Cerebellar cortex (tissue), 1 donor: ENCODE measurements at regions not wholly inside any gene's neighbourhood (a gene's known extent, or its start where the extent isn't known, plus 50 kb on each side); places are given as distances from the start of the nearest gene placed in this dataset.

Source experiments
- DNase-seq: peaks from one replicate; pipeline ENCODE4 v3.0.0-alpha.2; 2015; ENCODE audit warnings: low spot score

- DNase-seq, result no peak
Measured at GRCh38 chr2:4370422-4371090, 667.2 kb downstream of the DCDC2C start.

- DNase-seq, result no peak
Measured at GRCh38 chr2:4381049-4381448, 677.7 kb downstream of the DCDC2C start.

GRCh38 chr2:4381773-4382172 lies 678.4 kb downstream of the DCDC2C start:
- DNase-seq, result no peak

GRCh38 chr2:4391013-4391412 lies 687.6 kb downstream of the DCDC2C start:
- no peak for DNase-seq

- no peak for DNase-seq
Measured at GRCh38 chr2:4404363-4404762, 701.0 kb downstream of the DCDC2C start.

- DNase-seq, result no peak
Measured at GRCh38 chr2:4408321-4408720, 704.9 kb downstream of the DCDC2C start.

- no peak for DNase-seq
Measured at GRCh38 chr2:4412637-4413187, 709.3 kb downstream of the DCDC2C start.

- no peak for DNase-seq
Measured at GRCh38 chr2:4415171-4415570, 711.8 kb downstream of the DCDC2C start.

- DNase-seq, result no peak
Measured at GRCh38 chr2:4415810-4416413, 712.5 kb downstream of the DCDC2C start.

- DNase-seq, result no peak
Measured at GRCh38 chr2:4416431-4416830, 713.1 kb downstream of the DCDC2C start.

GRCh38 chr2:4417771-4418170 lies 714.4 kb downstream of the DCDC2C start:
- no peak for DNase-seq

- no peak for DNase-seq
Measured at GRCh38 chr2:4420032-4420431, 716.7 kb downstream of the DCDC2C start.

GRCh38 chr2:4424153-4424552 lies 720.8 kb downstream of the DCDC2C start:
- DNase-seq, result no peak

GRCh38 chr2:4427083-4427482 lies 723.7 kb downstream of the DCDC2C start:
- no peak for DNase-seq

- DNase-seq, result no peak
Measured at GRCh38 chr2:4445821-4446220, 742.4 kb downstream of the DCDC2C start.

- DNase-seq, result no peak
Measured at GRCh38 chr2:4454907-4455306, 751.5 kb downstream of the DCDC2C start.

- DNase-seq, result no peak
Measured at GRCh38 chr2:4455486-4456155, 752.2 kb downstream of the DCDC2C start.

GRCh38 chr2:4464634-4465266 lies 761.4 kb downstream of the DCDC2C start:
- DNase-seq, result no peak

- no peak for DNase-seq
Measured at GRCh38 chr2:4465671-4466070, 762.3 kb downstream of the DCDC2C start.

- no peak for DNase-seq
Measured at GRCh38 chr2:4475618-4476017, 772.2 kb downstream of the DCDC2C start.

GRCh38 chr2:4483050-4483449 lies 779.7 kb downstream of the DCDC2C start:
- no peak for DNase-seq

GRCh38 chr2:4486971-4487370 lies 783.6 kb downstream of the DCDC2C start:
- no peak for DNase-seq
